SJSA1 (cell line): ENCODE measurements at regions not wholly inside any gene's neighbourhood (a gene's known extent, or its start where the extent isn't known, plus 50 kb on each side); places are given as distances from the start of the nearest gene placed in this dataset.

Experiments
- DNase-seq, 2 experiments: peaks; one replicate each; pipeline ENCODE4 v3.0.0-alpha.2; 2015 to 2020; ENCODE audit warnings: low spot score in 2 of 2, low read depth in 1 of 2
- H3K27ac ChIP-seq: fragments of 250-450 bp; sonication (Bioruptor Pico); 2 replicates; pipeline ENCODE4 v1.5.1; 2020; ENCODE audit warnings: mild to moderate bottlenecking, moderate library complexity
- H3K27me3 ChIP-seq: fragments of 250-450 bp; sonication (Bioruptor Pico); replicated peaks from 2 replicates; pipeline ENCODE4 v1.5.1; 2020; ENCODE audit warnings: mild to moderate bottlenecking, moderate library complexity
- H3K36me3 ChIP-seq: fragments of 250-450 bp; sonication (Bioruptor Pico); 2 replicates; pipeline ENCODE4 v1.5.1; 2020; ENCODE audit warnings: mild to moderate bottlenecking
- H3K4me1 ChIP-seq: fragments of 250-450 bp; sonication (Bioruptor Pico); replicated peaks from 2 replicates; pipeline ENCODE4 v1.6.1; 2021; ENCODE audit warnings: mild to moderate bottlenecking
- H3K4me3 ChIP-seq: fragments of 250-450 bp; sonication (Bioruptor Pico); 2 replicates; pipeline ENCODE4 v1.5.1; 2020; ENCODE audit warnings: mild to moderate bottlenecking
- H3K9me3 ChIP-seq: fragments of 250-450 bp; sonication (Bioruptor Pico); replicated peaks from 2 replicates; pipeline ENCODE4 v1.5.1; 2020; ENCODE audit warnings: mild to moderate bottlenecking

- Histone ChIP-seq H3K9me3 (peaks cover 8% of the 10 kb centered on the region; the same call in 1 of the 2 replicates), H3K4me1 (no peaks in the 10 kb centered on the region)
Measured at GRCh38 chr4:179478608-179479007, 2036.4 kb upstream of the AGA start.

GRCh38 chr4:179485781-179486180, 2043.5 kb upstream of the AGA start:
- Histone ChIP-seq H3K4me3 (no peak overlapping the region), H3K4me1 (no peaks in the 10 kb centered on the region), H3K9me3 (peaks cover 8% of the 10 kb centered on the region; the same call in 1 of the 2 replicates), H3K36me3 (no peaks in the 10 kb centered on the region), H3K27me3 (no peaks in the 10 kb centered on the region), H3K27ac (no peak overlapping the region)
- DNase-seq: no peak

More at GRCh38 chr4:179478608-179479007, 2036.4 kb upstream of the AGA start:
- Histone ChIP-seq H3K4me3 (no peak overlapping the region), H3K36me3 (no peaks in the 10 kb centered on the region), H3K27ac (no peak overlapping the region), H3K27me3 (no peaks in the 10 kb centered on the region)
- no peak for DNase-seq

GRCh38 chr4:179486570-179487335, 2044.5 kb upstream of the AGA start:
- Histone ChIP-seq H3K9me3 (0 out of 2 replicates have a peak, but pooled peaks cover 3% of the 10 kb centered on the region), H3K27me3 (no peaks in the 10 kb centered on the region), H3K36me3 (no peaks in the 10 kb centered on the region), H3K27ac (no peak overlapping the region), H3K4me1 (no peaks in the 10 kb centered on the region), H3K4me3 (no peak overlapping the region)
- DNase-seq: no peak

- H3K36me3 ChIP-seq: no peaks in the 10 kb centered on the region
- H3K4me1 ChIP-seq: no peaks in the 10 kb centered on the region
- no peak overlapping the region for H3K4me3 ChIP-seq
- DNase-seq: no peak
- 0 out of 2 replicates have a peak, but pooled peaks cover 4% of the 10 kb centered on the region for H3K9me3 ChIP-seq
- no peak overlapping the region for H3K27ac ChIP-seq
- H3K27me3 ChIP-seq: no peaks in the 10 kb centered on the region
Measured at GRCh38 chr4:179492260-179493080, 2050.2 kb upstream of the AGA start.

- Histone ChIP-seq H3K36me3 (no peaks in the 10 kb centered on the region), H3K27ac (no peak overlapping the region), H3K4me1 (no peaks in the 10 kb centered on the region), H3K27me3 (no peaks in the 10 kb centered on the region), H3K9me3 (no peaks in the 10 kb centered on the region; the same call in 1 of the 2 replicates), H3K4me3 (no peak overlapping the region)
- no peak for DNase-seq
Measured at GRCh38 chr4:179503976-179504375, 2061.7 kb upstream of the AGA start.

GRCh38 chr4:179509489-179509888, 2067.3 kb upstream of the AGA start:
- H3K27me3 ChIP-seq: no peaks in the 10 kb centered on the region
- no peak for DNase-seq
- no peak overlapping the region for H3K4me3 ChIP-seq
- H3K36me3 ChIP-seq: no peaks in the 10 kb centered on the region
- H3K27ac ChIP-seq: no peak overlapping the region
- H3K4me1 ChIP-seq: no peaks in the 10 kb centered on the region
- 0 out of 2 replicates have a peak, but pooled peaks cover 4% of the 10 kb centered on the region for H3K9me3 ChIP-seq

GRCh38 chr4:179521952-179522351, 2079.7 kb upstream of the AGA start:
- no peak for DNase-seq
- H3K36me3 ChIP-seq: no peaks in the 10 kb centered on the region
- no peaks in the 10 kb centered on the region for H3K27me3 ChIP-seq
- no peak overlapping the region for H3K4me3 ChIP-seq
- no peak overlapping the region for H3K27ac ChIP-seq
- no peaks in the 10 kb centered on the region for H3K4me1 ChIP-seq
- H3K9me3 ChIP-seq: no peaks in the 10 kb centered on the region; the same call in 1 of the 2 replicates

GRCh38 chr4:179530958-179531357, 2088.7 kb upstream of the AGA start:
- no peaks in the 10 kb centered on the region for H3K4me1 ChIP-seq
- no peak for DNase-seq

GRCh38 chr4:179536694-179537093, 2094.5 kb upstream of the AGA start:
- no peak for DNase-seq
- Histone ChIP-seq H3K4me3 (no peak overlapping the region), H3K27me3 (no peaks in the 10 kb centered on the region), H3K27ac (no peak overlapping the region), H3K9me3 (no peaks in the 10 kb centered on the region), H3K4me1 (no peaks in the 10 kb centered on the region), H3K36me3 (no peaks in the 10 kb centered on the region)

More at GRCh38 chr4:179530958-179531357, 2088.7 kb upstream of the AGA start:
- Histone ChIP-seq H3K4me3 (no peak overlapping the region), H3K27ac (no peak overlapping the region), H3K27me3 (no peaks in the 10 kb centered on the region), H3K9me3 (0 out of 2 replicates have a peak, but pooled peaks cover 2% of the 10 kb centered on the region), H3K36me3 (no peaks in the 10 kb centered on the region)

GRCh38 chr4:179539641-179540040, 2097.4 kb upstream of the AGA start:
- no peaks in the 10 kb centered on the region; the same call in 1 of the 2 replicates for H3K9me3 ChIP-seq
- no peaks in the 10 kb centered on the region for H3K36me3 ChIP-seq
- no peaks in the 10 kb centered on the region for H3K27me3 ChIP-seq
- no peaks in the 10 kb centered on the region for H3K4me1 ChIP-seq
- no peak overlapping the region for H3K27ac ChIP-seq
- DNase-seq: no peak
- H3K4me3 ChIP-seq: no peak overlapping the region

- no peak overlapping the region for H3K4me3 ChIP-seq
- no peaks in the 10 kb centered on the region for H3K36me3 ChIP-seq
Measured at GRCh38 chr4:179543771-179544170, 2101.5 kb upstream of the AGA start.

GRCh38 chr4:179544496-179544895, 2102.3 kb upstream of the AGA start:
- no peaks in the 10 kb centered on the region for H3K36me3 ChIP-seq
- no peaks in the 10 kb centered on the region; the same call in 1 of the 2 replicates for H3K9me3 ChIP-seq
- no peak overlapping the region for H3K27ac ChIP-seq
- no peak overlapping the region for H3K4me3 ChIP-seq
- no peaks in the 10 kb centered on the region for H3K27me3 ChIP-seq
- no peak for DNase-seq
- no peaks in the 10 kb centered on the region for H3K4me1 ChIP-seq

More at GRCh38 chr4:179543771-179544170, 2101.5 kb upstream of the AGA start:
- no peaks in the 10 kb centered on the region; the same call in 1 of the 2 replicates for H3K9me3 ChIP-seq
- H3K4me1 ChIP-seq: no peaks in the 10 kb centered on the region
- DNase-seq: no peak
- no peaks in the 10 kb centered on the region for H3K27me3 ChIP-seq
- no peak overlapping the region for H3K27ac ChIP-seq

- Histone ChIP-seq H3K9me3 (no peaks in the 10 kb centered on the region), H3K36me3 (no peaks in the 10 kb centered on the region), H3K4me1 (no peaks in the 10 kb centered on the region), H3K27me3 (no peaks in the 10 kb centered on the region), H3K27ac (no peak overlapping the region), H3K4me3 (no peak overlapping the region)
- no peak for DNase-seq
Measured at GRCh38 chr4:179552131-179552530, 2109.9 kb upstream of the AGA start.

GRCh38 chr4:179563741-179564140, 2121.5 kb upstream of the AGA start:
- H3K4me3 ChIP-seq: no peak overlapping the region
- no peak for DNase-seq
- H3K9me3 ChIP-seq: no peaks in the 10 kb centered on the region
- H3K4me1 ChIP-seq: no peaks in the 10 kb centered on the region
- H3K27ac ChIP-seq: no peak overlapping the region
- H3K36me3 ChIP-seq: no peaks in the 10 kb centered on the region
- H3K27me3 ChIP-seq: no peaks in the 10 kb centered on the region
